ENCODE measurements at regions not wholly inside any gene's neighbourhood (a gene's known extent, or its start where the extent isn't known, plus 50 kb on each side); places are given as distances from the start of the nearest gene placed in this dataset.

- no peak for TF ChIP-seq CTCF (conservative IDR thresholded peaks at IDR 0.05; ENCODE audit: low read depth in 2 of 2)
- no peak for TF ChIP-seq EZH2 (IDR thresholded peaks at IDR 0.05; ENCODE audit: low read depth, unreplicated experiment)
- TF ChIP-seq ETS1 (IDR thresholded peaks at IDR 0.05) = no peak
- TF ChIP-seq STAT1 (IDR thresholded peaks at IDR 0.05; ENCODE audit: unreplicated experiment) = no peak
- no peak for TF ChIP-seq CREB1 (CRISPR knock-in tag; IDR thresholded peaks at IDR 0.05; ENCODE audit: low read depth)
- no peak for TF ChIP-seq REST (IDR thresholded peaks at IDR 0.05; ENCODE audit: unreplicated experiment)
- no peak for TF ChIP-seq JUNB (IDR thresholded peaks at IDR 0.05; ENCODE audit: unreplicated experiment)
- no peak for TF ChIP-seq POLR2AphosphoS5 (IDR thresholded peaks at IDR 0.05; ENCODE audit: low read depth)
- TF ChIP-seq NANOG (IDR thresholded peaks at IDR 0.05; ENCODE audit: borderline replicate concordance) = no peak
- no peak for TF ChIP-seq EZH2phosphoT487 (IDR thresholded peaks at IDR 0.05; ENCODE audit: unreplicated experiment)
- TF ChIP-seq ZNF114 (CRISPR knock-in tag; IDR thresholded peaks at IDR 0.05) = no peak
Observed at GRCh38 chr3:13233487-13234485, 160.6 kb upstream of the IQSEC1 start.
